ENCODE measurements at regions not wholly inside any gene's neighbourhood (a gene's known extent, or its start where the extent isn't known, plus 50 kb on each side); places are given as distances from the start of the nearest gene placed in this dataset.

DNA sequence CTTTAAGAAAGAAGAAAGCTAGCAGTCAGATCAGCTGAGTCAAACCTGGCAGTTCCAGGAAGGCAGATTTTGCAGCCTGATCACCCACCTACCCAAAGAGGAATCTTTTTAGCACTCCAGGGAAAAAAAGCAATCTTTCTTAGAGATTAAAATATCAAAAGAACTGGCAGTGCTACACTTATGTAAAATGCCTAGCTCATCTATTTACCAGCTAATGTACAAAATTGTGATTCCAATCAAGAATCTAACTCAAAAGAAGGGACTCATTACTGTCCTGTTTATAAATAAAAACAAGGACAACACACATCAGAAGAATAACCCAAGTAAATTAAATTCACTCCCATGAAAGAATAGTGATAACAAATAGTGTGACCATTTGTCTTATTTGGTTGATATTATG lies 222.4 kb upstream of the ERCC4 start:
- Histone ChIP-seq H3K27ac (ENCODE audit: insufficient read length, low read depth, low read length) (no peak overlapping the region), H4K8ac (replicated peaks; ENCODE audit: insufficient read length, low read depth, low read length) (no peak overlapping the region), H3K79me2 (ENCODE audit: insufficient read depth, low read length) (no peaks in the 10 kb centered on the region), H4K91ac (ENCODE audit: insufficient read length, low read depth, low read length) (no peak overlapping the region), H3K9me3 (ENCODE audit: control insufficient read depth, low read depth, low read length) (no peaks in the 10 kb centered on the region), H2BK20ac (ENCODE audit: low read depth, low read length, poor library complexity, severe bottlenecking) (no peak overlapping the region), H2AK5ac (ENCODE audit: insufficient read length, low read length) (no peak overlapping the region), H2AFZ (ENCODE audit: low read length) (no peak overlapping the region), H3K23ac (ENCODE audit: insufficient read length, low read depth, low read length) (no peak overlapping the region), H3K18ac (ENCODE audit: insufficient read length, low read depth, low read length) (no peak overlapping the region), H3T11ph (ENCODE audit: low read length) (no peak overlapping the region), H3K27me3 (ENCODE audit: insufficient read depth, low read length) (no peaks in the 10 kb centered on the region), H3K4me1 (ENCODE audit: insufficient read depth, low read length) (no peaks in the 10 kb centered on the region), H3K79me1 (ENCODE audit: insufficient read depth, low read depth, low read length, poor library complexity, severe bottlenecking) (no peaks in the 10 kb centered on the region), H2BK5ac (ENCODE audit: insufficient read length, low read length) (no peak overlapping the region), H3K4ac (ENCODE audit: low read depth, low read length) (no peak overlapping the region), H4K5ac (ENCODE audit: insufficient read length, low read depth, low read length) (no peak overlapping the region), H3K56ac (ENCODE audit: insufficient read length, low read depth, low read length) (no peak overlapping the region), H4K20me1 (ENCODE audit: control insufficient read depth, insufficient read depth, insufficient read length) (no peaks in the 10 kb centered on the region), H2BK12ac (ENCODE audit: insufficient read length, low read depth, low read length) (no peak overlapping the region), H2BK120ac (ENCODE audit: low read depth, low read length, poor library complexity, severe bottlenecking) (no peak overlapping the region), H3K9ac (ENCODE audit: extremely low read depth, insufficient read length, low read length) (no peak overlapping the region), H3K4me2 (ENCODE audit: insufficient read depth, insufficient read length, low read length) (no peak overlapping the region), H3K23me2 (ENCODE audit: insufficient read length, low read depth, low read length, poor library complexity, severe bottlenecking) (no peaks in the 10 kb centered on the region), H2BK15ac (ENCODE audit: low read depth, low read length) (no peak overlapping the region), H3K14ac (ENCODE audit: insufficient read depth, low read length) (no peak overlapping the region)
- Mint-ChIP-seq H3K4me1 (no peaks in the 10 kb centered on the region), H3K4me3 (no peak overlapping the region), H3K27me3 (ENCODE audit: low read depth) (no peaks in the 10 kb centered on the region; the same call in 1 of the 2 replicates), H3K27ac (no peak overlapping the region), H3K9me3 (peaks cover 37 to 47% of the 10 kb centered on the region in 2 experiments), H3K36me3 (ENCODE audit: insufficient read depth in 1 of 3, low read depth in 3 of 3) (peaks cover 14 to 39% (median 18%) of the 10 kb centered on the region in 3 experiments)
- no peak for DNase-seq
- TF ChIP-seq CTCF (conservative IDR thresholded peaks at IDR 0.05), result no peak
